22Rv1 (cell line): ENCODE measurements at regions not wholly inside any gene's neighbourhood (a gene's known extent, or its start where the extent isn't known, plus 50 kb on each side); places are given as distances from the start of the nearest gene placed in this dataset.

ENCODE experiments used
- H3K27ac ChIP-seq: fragments of 450-650 bp; 2 replicates; pipeline ENCODE4 v1.5.1; 2017
- CTCF ChIP-seq: fragments of 450-650 bp; IDR thresholded peaks from 2 replicates; pipeline ENCODE4 v1.5.1; 2017; ENCODE audit warnings: mild to moderate bottlenecking
- ZFX ChIP-seq: fragments of 450-650 bp; IDR thresholded peaks from 2 replicates; pipeline ENCODE4 v1.6.1; 2017; ENCODE audit warnings: antibody characterized with exemption, borderline replicate concordance

DNA sequence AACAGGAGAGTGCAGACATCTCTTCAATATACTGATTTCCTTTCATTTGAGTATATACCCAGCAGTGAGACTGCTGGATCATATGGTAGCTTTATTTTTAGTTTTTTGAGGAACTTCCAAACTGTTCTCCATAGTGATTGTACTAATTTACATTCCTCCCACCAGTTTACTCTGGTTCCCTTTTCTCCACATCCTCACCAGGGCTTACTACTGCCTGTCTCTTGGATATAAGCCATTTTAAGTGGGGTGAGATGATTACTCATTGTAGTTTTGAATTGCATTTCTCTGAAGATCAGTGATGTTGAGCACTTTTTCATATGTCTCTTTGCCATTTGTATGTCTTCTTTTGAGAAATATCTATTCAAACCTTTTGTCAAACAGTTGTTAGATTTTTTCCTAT lies 64.9 kb upstream of the HMGCLL1 start:
- H3K27ac ChIP-seq: no peak overlapping the region
- TF ChIP-seq ZFX (no peak), CTCF (no peak)

DNA sequence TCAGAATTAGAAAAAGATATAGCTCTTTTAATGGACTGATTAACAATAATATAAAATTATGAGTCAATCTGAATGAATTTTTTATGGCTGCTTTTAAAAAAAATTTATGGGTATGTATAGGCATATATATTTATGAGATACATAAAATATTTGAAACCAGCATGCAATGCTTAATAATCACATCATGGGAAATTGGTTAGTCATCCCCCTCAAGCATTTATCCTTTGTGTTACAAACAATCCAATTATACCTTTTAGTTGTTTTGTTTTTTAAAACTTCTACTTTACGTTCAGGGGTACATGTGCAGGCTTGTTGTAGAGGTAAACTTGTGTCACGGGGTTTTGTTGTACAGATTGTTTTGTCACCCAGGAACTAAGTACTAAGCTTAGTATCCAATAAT lies 63.4 kb upstream of the HMGCLL1 start:
- no peak overlapping the region for H3K27ac ChIP-seq
- TF ChIP-seq ZFX (no peak), CTCF (no peak)

DNA sequence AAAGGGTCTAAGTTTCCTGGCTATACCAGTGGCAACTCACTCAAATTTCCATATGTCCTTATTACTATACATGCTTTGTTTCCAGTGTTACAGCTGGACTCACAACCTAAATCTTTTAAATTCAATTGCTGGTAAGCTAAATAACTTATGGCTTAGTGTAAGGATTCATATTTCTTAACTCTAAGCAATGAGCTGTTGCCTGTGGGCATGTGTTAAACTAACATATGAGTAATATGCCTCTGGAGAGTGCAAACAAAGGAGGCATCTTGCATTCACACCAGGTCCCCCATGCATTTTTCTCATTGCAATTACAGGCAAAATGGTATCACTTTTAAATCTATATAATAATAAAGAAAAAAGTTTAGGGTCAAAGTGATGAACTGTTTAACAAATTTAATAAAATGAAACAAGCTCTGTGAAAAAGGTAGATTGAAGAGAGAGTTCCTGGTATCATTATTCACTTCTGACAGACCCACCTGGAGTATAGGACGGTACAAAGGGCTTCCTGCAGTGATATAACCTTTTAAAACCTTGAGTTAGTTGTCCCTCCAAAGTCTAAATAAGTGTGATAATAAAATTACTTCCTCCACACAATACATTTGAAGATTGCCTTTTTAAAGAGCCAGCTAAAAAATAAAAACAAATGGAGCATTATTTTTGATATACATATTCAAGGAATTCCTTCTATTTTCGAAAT lies 57.6 kb upstream of the HMGCLL1 start:
- TF ChIP-seq CTCF (no peak), ZFX (no peak)
- H3K27ac ChIP-seq: peak overlapping the region; percentile 60

DNA sequence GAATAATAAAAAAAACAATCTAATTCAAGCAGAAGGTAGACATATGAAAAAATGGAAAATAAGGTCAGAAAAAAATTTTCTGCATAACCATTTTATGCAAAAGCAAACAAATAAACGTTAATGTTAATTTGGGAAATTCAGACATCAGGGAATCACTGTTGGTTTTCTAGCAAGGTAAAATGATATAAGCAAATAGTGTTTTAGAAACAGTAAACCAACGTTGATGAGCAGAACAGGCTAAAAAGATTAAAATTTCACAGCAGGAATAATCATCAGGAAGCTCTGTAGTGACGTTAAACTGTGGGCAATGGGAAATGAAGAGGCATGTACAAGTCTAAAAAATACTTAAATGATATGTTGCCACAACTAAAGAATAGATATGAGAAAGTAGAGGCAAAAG lies 54.5 kb upstream of the HMGCLL1 start:
- TF ChIP-seq ZFX (no peak), CTCF (no peak)
- no peak overlapping the region for H3K27ac ChIP-seq

DNA sequence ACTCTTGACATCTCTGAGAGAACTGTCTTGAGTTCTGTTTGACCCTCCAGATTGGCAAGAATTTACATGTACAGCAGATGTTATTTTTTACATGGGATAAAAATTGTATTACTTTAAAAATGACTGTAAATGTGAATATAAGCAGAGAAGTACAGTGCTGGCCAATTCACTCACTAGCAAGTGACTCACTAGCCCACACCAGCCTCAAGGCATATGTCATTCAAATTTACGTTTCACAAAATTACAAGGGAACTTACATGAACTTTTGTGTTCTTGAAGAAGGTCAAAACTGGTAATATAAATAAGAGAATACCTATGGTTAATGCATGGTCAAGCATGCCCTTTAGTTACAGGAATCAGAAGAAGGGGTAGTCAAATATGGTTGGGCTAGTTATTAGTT lies 54.0 kb upstream of the HMGCLL1 start:
- H3K27ac ChIP-seq: no peak overlapping the region
- TF ChIP-seq CTCF (no peak), ZFX (no peak)
